GM23338 (cell line): ENCODE measurements at regions not wholly inside any gene's neighbourhood (a gene's known extent, or its start where the extent isn't known, plus 50 kb on each side); places are given as distances from the start of the nearest gene placed in this dataset.

Experiments used
- ATAC-seq: fragments of 200-7000 bp; cut with Tn5 transposase; 3 replicates; pipeline ENCODE4 v1.9.1; 2020
- DNase-seq: peaks from one replicate; pipeline ENCODE4 v3.0.0-alpha.2; 2015; ENCODE audit warnings: low spot score
- H2AFZ ChIP-seq: fragments of 200-600 bp; sonication (generic); 2 replicates; pipeline ENCODE4 v1.8.0; 2016; ENCODE audit warnings: antibody characterized with exemption, mild to moderate bottlenecking, moderate library complexity
- H3F3A ChIP-seq: fragments of 200-600 bp; sonication (generic); replicated peaks from 2 replicates; pipeline ENCODE4 v1.8.0; 2017; ENCODE audit warnings: antibody characterized with exemption, mixed run types, low read depth
- H3K27ac ChIP-seq: fragments of 200-600 bp; sonication (generic); 2 replicates; pipeline ENCODE4 v1.6.1; 2016; ENCODE audit warnings: low read depth
- H3K27me3 ChIP-seq: fragments of 200-600 bp; sonication (generic); 2 replicates; pipeline ENCODE4 v1.8.0; 2016; ENCODE audit warnings: mild to moderate bottlenecking, mixed run types, moderate library complexity; ENCODE audit not compliant: insufficient read depth
- H3K36me3 ChIP-seq: fragments of 200-600 bp; sonication (generic); 2 replicates; pipeline ENCODE4 v1.8.0; 2016; ENCODE audit warnings: mild to moderate bottlenecking; ENCODE audit not compliant: insufficient read depth
- H3K4me1 ChIP-seq: fragments of 200-600 bp; sonication (generic); 2 replicates; pipeline ENCODE4 v1.8.0; 2016; ENCODE audit warnings: mild to moderate bottlenecking, moderate library complexity; ENCODE audit not compliant: insufficient read depth
- H3K4me2 ChIP-seq: fragments of 200-600 bp; sonication (generic); 2 replicates; pipeline ENCODE4 v1.7.1; 2017; ENCODE audit warnings: mixed run types
- H3K4me3 ChIP-seq: fragments of 200-600 bp; sonication (generic); 2 replicates; pipeline ENCODE4 v1.6.1; 2016; ENCODE audit warnings: mixed run types
- H3K79me2 ChIP-seq: fragments of 200-600 bp; sonication (generic); replicated peaks from 2 replicates; pipeline ENCODE4 v1.8.0; 2017; ENCODE audit warnings: mild to moderate bottlenecking; ENCODE audit not compliant: insufficient read depth
- H3K9me2 ChIP-seq: fragments of 200-600 bp; sonication (generic); 2 replicates; pipeline ENCODE4 v1.8.0; 2017; ENCODE audit not compliant: insufficient read depth
- H4K20me1 ChIP-seq: fragments of 200-600 bp; sonication (generic); replicated peaks from 2 replicates; pipeline ENCODE4 v1.8.0; 2017; ENCODE audit warnings: mild to moderate bottlenecking; ENCODE audit not compliant: insufficient read depth
- H3K27ac Mint-ChIP-seq: 2 replicates; pipeline ENCODE4 v1.8.0; 2020; ENCODE audit warnings: inconsistent platforms, mild to moderate bottlenecking, moderate library complexity, mixed read lengths
- H3K27me3 Mint-ChIP-seq: 3 replicates; pipeline ENCODE4 v1.8.0; 2022; ENCODE audit warnings: low read depth, mild to moderate bottlenecking, moderate library complexity, mixed read lengths, inconsistent platforms; ENCODE audit not compliant: insufficient read depth, poor library complexity
- H3K36me3 Mint-ChIP-seq: 3 replicates; pipeline ENCODE4 v1.8.0; 2021; ENCODE audit warnings: low read depth, mild to moderate bottlenecking, inconsistent platforms, moderate library complexity, mixed read lengths
- H3K4me1 Mint-ChIP-seq: 3 replicates; pipeline ENCODE4 v1.8.0; 2020; ENCODE audit warnings: mild to moderate bottlenecking, inconsistent platforms, mixed read lengths
- H3K4me3 Mint-ChIP-seq: 3 replicates; pipeline ENCODE4 v1.8.0; 2021; ENCODE audit warnings: moderate library complexity, mild to moderate bottlenecking, inconsistent platforms, mixed read lengths
- H3K9me3 Mint-ChIP-seq: 3 replicates; pipeline ENCODE4 v1.8.0; 2020; ENCODE audit warnings: moderate library complexity, mild to moderate bottlenecking, inconsistent platforms, mixed read lengths
- CREB1 ChIP-seq: fragments of 250-450 bp; sonication (Bioruptor Pico); IDR thresholded peaks from 2 replicates; pipeline ENCODE4 v1.5.0; 2020; ENCODE audit warnings: low read depth, mild to moderate bottlenecking, moderate library complexity
- EZH2 ChIP-seq: fragments of 200-600 bp; sonication (generic); IDR thresholded peaks from one replicate; pipeline ENCODE4 v1.8.0; 2017; ENCODE audit warnings: antibody characterized with exemption, mild to moderate bottlenecking, low read depth; ENCODE audit not compliant: unreplicated experiment
- EZH2phosphoT487 ChIP-seq: fragments of 200-600 bp; sonication (generic); IDR thresholded peaks from one replicate; pipeline ENCODE4 v1.8.1; 2018; ENCODE audit warnings: antibody characterized with exemption; ENCODE audit not compliant: unreplicated experiment
- JUNB ChIP-seq: IDR thresholded peaks from one replicate; pipeline ENCODE4 v1.6.1; 2016; ENCODE audit warnings: antibody characterized with exemption; ENCODE audit not compliant: unreplicated experiment
- NANOG ChIP-seq: IDR thresholded peaks from 2 replicates; pipeline ENCODE4 v1.6.1; 2016; ENCODE audit warnings: antibody characterized with exemption, borderline replicate concordance
- POLR2AphosphoS5 ChIP-seq: IDR thresholded peaks from 2 replicates; pipeline ENCODE4 v1.6.1; 2016; ENCODE audit warnings: antibody characterized with exemption, low read depth
- STAT1 ChIP-seq: IDR thresholded peaks from one replicate; pipeline ENCODE4 v1.6.1; 2016; ENCODE audit warnings: antibody characterized with exemption; ENCODE audit not compliant: unreplicated experiment
- ZNF331 ChIP-seq: fragments of 250-450 bp; sonication (Bioruptor Pico); IDR thresholded peaks from 2 replicates; pipeline ENCODE4 v1.5.0; 2020; ENCODE audit warnings: low read depth, mild to moderate bottlenecking, moderate library complexity
- TF ChIP-seq, protein P1 (sequence below): IDR thresholded peaks from one replicate; pipeline ENCODE4 v1.6.1; 2018; ENCODE audit warnings: antibody characterized with exemption; ENCODE audit not compliant: unreplicated experiment
- TF ChIP-seq, protein P2 (sequence below): IDR thresholded peaks from 2 replicates; pipeline ENCODE4 v1.6.1; 2016; ENCODE audit warnings: antibody characterized with exemption
- TF ChIP-seq, protein P3 (sequence below): fragments of 250-450 bp; sonication (Bioruptor Pico); IDR thresholded peaks from 2 replicates; pipeline ENCODE4 v1.5.0; 2020; ENCODE audit warnings: mild to moderate bottlenecking, moderate library complexity

DNA sequence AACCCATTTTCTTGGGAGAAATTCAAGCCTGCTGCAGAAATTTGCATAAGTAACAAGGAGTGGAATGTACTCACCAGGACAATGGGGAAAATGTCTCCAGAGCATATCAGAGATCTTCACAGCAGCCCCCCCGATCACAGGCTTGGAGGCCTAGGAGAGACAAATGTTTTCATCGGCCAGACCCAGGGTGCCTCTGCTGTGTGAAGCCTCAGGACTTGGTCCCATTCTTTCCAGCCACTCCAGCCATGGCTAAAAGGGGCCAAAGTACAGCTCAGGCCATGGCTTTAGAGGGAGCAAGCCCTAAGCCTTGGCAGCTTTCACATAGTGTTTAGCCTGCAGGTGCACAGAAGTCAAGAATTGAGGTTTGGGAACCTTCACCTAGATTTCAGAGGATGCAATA is 1463.0 kb downstream of the HACE1 start:
- Histone ChIP-seq H3K4me1 (no peaks in the 10 kb centered on the region), H3K4me2 (no peak overlapping the region), H3K27ac (no peak overlapping the region), H3K79me2 (no peaks in the 10 kb centered on the region), H3K9me2 (no peaks in the 10 kb centered on the region), H3K36me3 (no peaks in the 10 kb centered on the region), H4K20me1 (no peaks in the 10 kb centered on the region), H3K27me3 (no peaks in the 10 kb centered on the region), H3F3A (no peaks in the 10 kb centered on the region), H2AFZ (no peak overlapping the region), H3K4me3 (no peak overlapping the region)
- Mint-ChIP-seq H3K36me3 (peaks cover 22% of the 10 kb centered on the region), H3K4me1 (no peaks in the 10 kb centered on the region), H3K27me3 (no peaks in the 10 kb centered on the region), H3K9me3 (peaks cover 30% of the 10 kb centered on the region), H3K4me3 (no peak overlapping the region), H3K27ac (no peak overlapping the region)
- no peak for DNase-seq
- TF ChIP-seq, protein P1, sequence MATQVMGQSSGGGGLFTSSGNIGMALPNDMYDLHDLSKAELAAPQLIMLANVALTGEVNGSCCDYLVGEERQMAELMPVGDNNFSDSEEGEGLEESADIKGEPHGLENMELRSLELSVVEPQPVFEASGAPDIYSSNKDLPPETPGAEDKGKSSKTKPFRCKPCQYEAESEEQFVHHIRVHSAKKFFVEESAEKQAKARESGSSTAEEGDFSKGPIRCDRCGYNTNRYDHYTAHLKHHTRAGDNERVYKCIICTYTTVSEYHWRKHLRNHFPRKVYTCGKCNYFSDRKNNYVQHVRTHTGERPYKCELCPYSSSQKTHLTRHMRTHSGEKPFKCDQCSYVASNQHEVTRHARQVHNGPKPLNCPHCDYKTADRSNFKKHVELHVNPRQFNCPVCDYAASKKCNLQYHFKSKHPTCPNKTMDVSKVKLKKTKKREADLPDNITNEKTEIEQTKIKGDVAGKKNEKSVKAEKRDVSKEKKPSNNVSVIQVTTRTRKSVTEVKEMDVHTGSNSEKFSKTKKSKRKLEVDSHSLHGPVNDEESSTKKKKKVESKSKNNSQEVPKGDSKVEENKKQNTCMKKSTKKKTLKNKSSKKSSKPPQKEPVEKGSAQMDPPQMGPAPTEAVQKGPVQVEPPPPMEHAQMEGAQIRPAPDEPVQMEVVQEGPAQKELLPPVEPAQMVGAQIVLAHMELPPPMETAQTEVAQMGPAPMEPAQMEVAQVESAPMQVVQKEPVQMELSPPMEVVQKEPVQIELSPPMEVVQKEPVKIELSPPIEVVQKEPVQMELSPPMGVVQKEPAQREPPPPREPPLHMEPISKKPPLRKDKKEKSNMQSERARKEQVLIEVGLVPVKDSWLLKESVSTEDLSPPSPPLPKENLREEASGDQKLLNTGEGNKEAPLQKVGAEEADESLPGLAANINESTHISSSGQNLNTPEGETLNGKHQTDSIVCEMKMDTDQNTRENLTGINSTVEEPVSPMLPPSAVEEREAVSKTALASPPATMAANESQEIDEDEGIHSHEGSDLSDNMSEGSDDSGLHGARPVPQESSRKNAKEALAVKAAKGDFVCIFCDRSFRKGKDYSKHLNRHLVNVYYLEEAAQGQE, result no peak
- TF ChIP-seq CREB1 (CRISPR knock-in tag) (no peak), EZH2phosphoT487 (no peak), NANOG (no peak), STAT1 (no peak), ZNF331 (no peak), POLR2AphosphoS5 (no peak)
- no peak for ATAC-seq

DNA sequence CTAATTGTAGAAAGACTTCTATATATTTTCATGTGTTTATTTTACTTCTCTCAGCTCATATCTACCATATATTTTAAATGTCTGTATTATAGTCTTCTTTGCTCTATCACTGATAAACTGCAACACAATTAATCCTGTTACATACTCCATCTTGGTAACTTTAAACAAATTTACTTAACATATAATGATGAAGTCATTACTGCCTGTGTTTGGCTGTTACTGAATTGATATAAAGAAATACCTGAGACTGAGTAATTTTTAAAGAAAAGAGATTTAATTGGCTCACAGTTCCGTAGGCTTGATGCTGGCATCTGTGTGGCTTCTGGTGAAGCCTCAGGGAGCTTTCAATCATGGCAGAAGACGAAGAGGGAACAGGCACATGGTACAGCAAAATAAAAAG is 1480.4 kb downstream of the HACE1 start:
- Histone ChIP-seq H3K4me3 (no peak overlapping the region), H3K27ac (no peak overlapping the region), H4K20me1 (no peaks in the 10 kb centered on the region), H3K9me2 (no peaks in the 10 kb centered on the region), H3K4me2 (no peak overlapping the region), H3K36me3 (no peaks in the 10 kb centered on the region), H3K4me1 (no peaks in the 10 kb centered on the region), H3K79me2 (no peaks in the 10 kb centered on the region), H3K27me3 (no peaks in the 10 kb centered on the region), H2AFZ (no peak overlapping the region; the same call in 1 of the 2 replicates), H3F3A (no peaks in the 10 kb centered on the region)
- Mint-ChIP-seq H3K27ac (no peak overlapping the region), H3K4me3 (no peak overlapping the region), H3K4me1 (no peaks in the 10 kb centered on the region), H3K9me3 (peaks cover 4% of the 10 kb centered on the region; the same call in 1 of the 3 replicates), H3K27me3 (peaks cover 1% of the 10 kb centered on the region), H3K36me3 (no peaks in the 10 kb centered on the region)
- no peak for ATAC-seq
- DNase-seq, result no peak
- TF ChIP-seq JUNB, result no peak
- TF ChIP-seq, protein P2, sequence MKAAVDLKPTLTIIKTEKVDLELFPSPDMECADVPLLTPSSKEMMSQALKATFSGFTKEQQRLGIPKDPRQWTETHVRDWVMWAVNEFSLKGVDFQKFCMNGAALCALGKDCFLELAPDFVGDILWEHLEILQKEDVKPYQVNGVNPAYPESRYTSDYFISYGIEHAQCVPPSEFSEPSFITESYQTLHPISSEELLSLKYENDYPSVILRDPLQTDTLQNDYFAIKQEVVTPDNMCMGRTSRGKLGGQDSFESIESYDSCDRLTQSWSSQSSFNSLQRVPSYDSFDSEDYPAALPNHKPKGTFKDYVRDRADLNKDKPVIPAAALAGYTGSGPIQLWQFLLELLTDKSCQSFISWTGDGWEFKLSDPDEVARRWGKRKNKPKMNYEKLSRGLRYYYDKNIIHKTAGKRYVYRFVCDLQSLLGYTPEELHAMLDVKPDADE, result no peak
- no peak for TF ChIP-seq CREB1 (CRISPR knock-in tag)
- TF ChIP-seq STAT1, result no peak
- TF ChIP-seq, protein P3, sequence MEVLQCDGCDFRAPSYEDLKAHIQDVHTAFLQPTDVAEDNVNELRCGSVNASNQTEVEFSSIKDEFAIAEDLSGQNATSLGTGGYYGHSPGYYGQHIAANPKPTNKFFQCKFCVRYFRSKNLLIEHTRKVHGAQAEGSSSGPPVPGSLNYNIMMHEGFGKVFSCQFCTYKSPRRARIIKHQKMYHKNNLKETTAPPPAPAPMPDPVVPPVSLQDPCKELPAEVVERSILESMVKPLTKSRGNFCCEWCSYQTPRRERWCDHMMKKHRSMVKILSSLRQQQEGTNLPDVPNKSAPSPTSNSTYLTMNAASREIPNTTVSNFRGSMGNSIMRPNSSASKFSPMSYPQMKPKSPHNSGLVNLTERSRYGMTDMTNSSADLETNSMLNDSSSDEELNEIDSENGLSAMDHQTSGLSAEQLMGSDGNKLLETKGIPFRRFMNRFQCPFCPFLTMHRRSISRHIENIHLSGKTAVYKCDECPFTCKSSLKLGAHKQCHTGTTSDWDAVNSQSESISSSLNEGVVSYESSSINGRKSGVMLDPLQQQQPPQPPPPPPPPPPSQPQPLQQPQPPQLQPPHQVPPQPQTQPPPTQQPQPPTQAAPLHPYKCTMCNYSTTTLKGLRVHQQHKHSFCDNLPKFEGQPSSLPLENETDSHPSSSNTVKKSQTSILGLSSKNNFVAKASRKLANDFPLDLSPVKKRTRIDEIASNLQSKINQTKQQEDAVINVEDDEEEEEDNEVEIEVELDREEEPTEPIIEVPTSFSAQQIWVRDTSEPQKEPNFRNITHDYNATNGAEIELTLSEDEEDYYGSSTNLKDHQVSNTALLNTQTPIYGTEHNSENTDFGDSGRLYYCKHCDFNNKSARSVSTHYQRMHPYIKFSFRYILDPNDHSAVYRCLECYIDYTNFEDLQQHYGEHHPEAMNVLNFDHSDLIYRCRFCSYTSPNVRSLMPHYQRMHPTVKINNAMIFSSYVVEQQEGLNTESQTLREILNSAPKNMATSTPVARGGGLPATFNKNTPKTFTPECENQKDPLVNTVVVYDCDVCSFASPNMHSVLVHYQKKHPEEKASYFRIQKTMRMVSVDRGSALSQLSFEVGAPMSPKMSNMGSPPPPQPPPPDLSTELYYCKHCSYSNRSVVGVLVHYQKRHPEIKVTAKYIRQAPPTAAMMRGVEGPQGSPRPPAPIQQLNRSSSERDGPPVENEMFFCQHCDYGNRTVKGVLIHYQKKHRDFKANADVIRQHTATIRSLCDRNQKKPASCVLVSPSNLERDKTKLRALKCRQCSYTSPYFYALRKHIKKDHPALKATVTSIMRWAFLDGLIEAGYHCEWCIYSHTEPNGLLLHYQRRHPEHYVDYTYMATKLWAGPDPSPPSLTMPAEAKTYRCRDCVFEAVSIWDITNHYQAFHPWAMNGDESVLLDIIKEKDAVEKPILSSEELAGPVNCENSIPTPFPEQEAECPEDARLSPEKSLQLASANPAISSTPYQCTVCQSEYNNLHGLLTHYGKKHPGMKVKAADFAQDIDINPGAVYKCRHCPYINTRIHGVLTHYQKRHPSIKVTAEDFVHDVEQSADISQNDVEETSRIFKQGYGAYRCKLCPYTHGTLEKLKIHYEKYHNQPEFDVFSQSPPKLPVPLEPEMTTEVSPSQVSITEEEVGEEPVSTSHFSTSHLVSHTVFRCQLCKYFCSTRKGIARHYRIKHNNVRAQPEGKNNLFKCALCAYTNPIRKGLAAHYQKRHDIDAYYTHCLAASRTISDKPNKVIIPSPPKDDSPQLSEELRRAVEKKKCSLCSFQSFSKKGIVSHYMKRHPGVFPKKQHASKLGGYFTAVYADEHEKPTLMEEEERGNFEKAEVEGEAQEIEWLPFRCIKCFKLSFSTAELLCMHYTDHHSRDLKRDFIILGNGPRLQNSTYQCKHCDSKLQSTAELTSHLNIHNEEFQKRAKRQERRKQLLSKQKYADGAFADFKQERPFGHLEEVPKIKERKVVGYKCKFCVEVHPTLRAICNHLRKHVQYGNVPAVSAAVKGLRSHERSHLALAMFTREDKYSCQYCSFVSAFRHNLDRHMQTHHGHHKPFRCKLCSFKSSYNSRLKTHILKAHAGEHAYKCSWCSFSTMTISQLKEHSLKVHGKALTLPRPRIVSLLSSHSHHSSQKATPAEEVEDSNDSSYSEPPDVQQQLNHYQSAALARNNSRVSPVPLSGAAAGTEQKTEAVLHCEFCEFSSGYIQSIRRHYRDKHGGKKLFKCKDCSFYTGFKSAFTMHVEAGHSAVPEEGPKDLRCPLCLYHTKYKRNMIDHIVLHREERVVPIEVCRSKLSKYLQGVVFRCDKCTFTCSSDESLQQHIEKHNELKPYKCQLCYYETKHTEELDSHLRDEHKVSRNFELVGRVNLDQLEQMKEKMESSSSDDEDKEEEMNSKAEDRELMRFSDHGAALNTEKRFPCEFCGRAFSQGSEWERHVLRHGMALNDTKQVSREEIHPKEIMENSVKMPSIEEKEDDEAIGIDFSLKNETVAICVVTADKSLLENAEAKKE (CRISPR knock-in tag), result no peak
- no peak for TF ChIP-seq EZH2
